ENCODE measurements at regions not wholly inside any gene's neighbourhood (a gene's known extent, or its start where the extent isn't known, plus 50 kb on each side); places are given as distances from the start of the nearest gene placed in this dataset.

DNA sequence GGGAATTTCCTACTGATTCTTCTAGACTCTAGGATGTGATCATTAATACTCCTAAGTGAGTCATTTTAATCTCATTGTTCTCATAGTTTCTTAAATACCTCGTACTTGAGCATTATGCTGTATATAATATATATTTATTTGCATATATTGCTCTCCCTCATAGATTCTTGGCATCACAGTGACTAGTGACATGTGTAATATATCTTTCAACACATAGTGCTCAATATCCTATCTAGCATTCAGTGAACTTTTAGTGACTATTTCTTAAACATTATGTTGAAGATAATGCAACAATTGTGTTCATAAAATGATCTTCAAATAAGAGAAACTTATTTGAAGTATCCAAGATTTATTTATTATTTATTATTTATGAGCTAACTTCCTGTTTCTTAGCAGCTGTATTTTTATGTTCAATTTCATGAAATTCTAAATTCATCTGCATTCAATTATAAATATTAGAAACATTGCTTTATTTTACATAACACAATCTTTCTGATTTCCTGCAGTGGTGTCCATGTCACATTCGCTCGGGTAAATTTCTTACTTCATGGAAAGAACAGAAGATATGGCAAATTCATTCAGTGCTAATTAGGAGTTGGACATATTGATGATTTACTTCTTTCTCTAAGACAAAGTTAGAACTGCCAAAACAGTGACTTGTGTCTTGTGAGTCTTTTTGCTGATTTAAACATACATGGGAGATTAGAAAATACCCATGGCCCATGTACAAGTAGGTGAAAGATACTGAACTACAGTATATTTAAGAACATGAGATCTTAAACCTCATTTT is 1095.5 kb upstream of the IGFBP7 start:
- H3K23ac ChIP-seq (ENCODE audit: low read length in 2 of 2): no peak overlapping the region
- no peak overlapping the region for H4K8ac ChIP-seq (ENCODE audit: low read length)
- no peak for DNase-seq
- H2AK5ac ChIP-seq (ENCODE audit: low read length, severe bottlenecking): no peak overlapping the region
- no peak overlapping the region for H4K91ac ChIP-seq (ENCODE audit: low read length)
- H2BK12ac ChIP-seq (ENCODE audit: low read length in 2 of 2): no peak overlapping the region
- H3K14ac ChIP-seq (ENCODE audit: low read length in 2 of 2): no peak overlapping the region
- H3K36me3 ChIP-seq (ENCODE audit: control insufficient read depth in 1 of 2, insufficient read depth in 2 of 2, low read depth in 1 of 2, low read length in 2 of 2): no peaks in the 10 kb centered on the region
- no peak overlapping the region for H3K9ac ChIP-seq (ENCODE audit: low read length)
- H3K4me2 ChIP-seq (ENCODE audit: low read length, poor library complexity, severe bottlenecking): no peak overlapping the region
- H2AFZ ChIP-seq (ENCODE audit: low read depth, low read length): no peak overlapping the region
- no peak overlapping the region for H2BK15ac ChIP-seq (ENCODE audit: low read depth, poor library complexity, severe bottlenecking)
- no peaks in the 10 kb centered on the region for H3K4me1 ChIP-seq (ENCODE audit: control insufficient read depth, insufficient read depth, low read depth, low read length)
- H3K9me3 ChIP-seq (ENCODE audit: control insufficient read depth, low read length): no peaks in the 10 kb centered on the region
- H2BK120ac ChIP-seq (ENCODE audit: low read depth, low read length): no peak overlapping the region
- H3K4ac ChIP-seq (ENCODE audit: low read depth in 1 of 2, low read length in 2 of 2): no peak overlapping the region
- 100% methylated on average over 2 of the region's 3 CpGs for WGBS
- H2BK5ac ChIP-seq (ENCODE audit: low read depth, low read length, poor library complexity, severe bottlenecking): no peak overlapping the region
- no peaks in the 10 kb centered on the region for H3K27me3 ChIP-seq (ENCODE audit: control insufficient read depth in 1 of 2, insufficient read depth in 1 of 2, low read length in 2 of 2)
- no peak overlapping the region for H3K18ac ChIP-seq (ENCODE audit: low read depth in 1 of 2, low read length in 2 of 2)
- no peak overlapping the region for H3K4me3 ChIP-seq (ENCODE audit: insufficient read depth in 1 of 2, low read depth in 1 of 2, low read length in 2 of 2)
- H3K27ac ChIP-seq (ENCODE audit: low read length, poor library complexity, severe bottlenecking): no peak overlapping the region
- H3K79me1 ChIP-seq (replicated peaks; ENCODE audit: low read length, poor library complexity, severe bottlenecking): no peaks in the 10 kb centered on the region

GRCh38 chr4:58192217-58192616 is 1082.0 kb upstream of the IGFBP7 start:
- Histone ChIP-seq H3K4me3 (ENCODE audit: insufficient read depth in 1 of 2, low read depth in 1 of 2, low read length in 2 of 2) (no peak overlapping the region), H2AFZ (ENCODE audit: low read depth, low read length) (no peak overlapping the region), H2BK12ac (ENCODE audit: low read length in 2 of 2) (no peak overlapping the region), H2BK15ac (ENCODE audit: low read depth, poor library complexity, severe bottlenecking) (no peak overlapping the region), H2AK5ac (ENCODE audit: low read length, severe bottlenecking) (no peak overlapping the region), H3K4me1 (ENCODE audit: control insufficient read depth, insufficient read depth, low read depth, low read length) (no peaks in the 10 kb centered on the region), H3K18ac (ENCODE audit: low read depth in 1 of 2, low read length in 2 of 2) (no peak overlapping the region), H4K8ac (ENCODE audit: low read length) (no peak overlapping the region), H2BK120ac (ENCODE audit: low read depth, low read length) (no peak overlapping the region), H3K23ac (ENCODE audit: low read length in 2 of 2) (no peak overlapping the region), H3K9ac (ENCODE audit: low read length) (no peak overlapping the region), H3K9me3 (ENCODE audit: control insufficient read depth, low read length) (peaks cover 3% of the 10 kb centered on the region), H3K14ac (ENCODE audit: low read length in 2 of 2) (no peak overlapping the region), H3K36me3 (ENCODE audit: control insufficient read depth in 1 of 2, insufficient read depth in 2 of 2, low read depth in 1 of 2, low read length in 2 of 2) (no peaks in the 10 kb centered on the region), H3K79me1 (replicated peaks; ENCODE audit: low read length, poor library complexity, severe bottlenecking) (no peaks in the 10 kb centered on the region), H2BK5ac (ENCODE audit: low read depth, low read length, poor library complexity, severe bottlenecking) (no peak overlapping the region), H3K27me3 (ENCODE audit: control insufficient read depth in 1 of 2, insufficient read depth in 1 of 2, low read length in 2 of 2) (no peaks in the 10 kb centered on the region), H3K4me2 (ENCODE audit: low read length, poor library complexity, severe bottlenecking) (no peak overlapping the region), H3K27ac (ENCODE audit: low read length, poor library complexity, severe bottlenecking) (no peak overlapping the region), H3K4ac (ENCODE audit: low read depth in 1 of 2, low read length in 2 of 2) (no peak overlapping the region), H4K91ac (ENCODE audit: low read length) (no peak overlapping the region)
- WGBS: 66% methylated on average over 2 of the region's 2 CpGs
- no peak for DNase-seq

GRCh38 chr4:58191109-58191508 is 1080.9 kb upstream of the IGFBP7 start:
- Histone ChIP-seq H3K23ac (ENCODE audit: low read length in 2 of 2) (no peak overlapping the region), H3K9me3 (ENCODE audit: control insufficient read depth, low read length) (peaks cover 3% of the 10 kb centered on the region), H3K4ac (ENCODE audit: low read depth in 1 of 2, low read length in 2 of 2) (no peak overlapping the region), H3K4me2 (ENCODE audit: low read length, poor library complexity, severe bottlenecking) (no peak overlapping the region), H3K4me3 (ENCODE audit: insufficient read depth in 1 of 2, low read depth in 1 of 2, low read length in 2 of 2) (no peak overlapping the region), H3K18ac (ENCODE audit: low read depth in 1 of 2, low read length in 2 of 2) (no peak overlapping the region), H2BK15ac (ENCODE audit: low read depth, poor library complexity, severe bottlenecking) (no peak overlapping the region), H2BK120ac (ENCODE audit: low read depth, low read length) (no peak overlapping the region), H3K36me3 (ENCODE audit: control insufficient read depth in 1 of 2, insufficient read depth in 2 of 2, low read depth in 1 of 2, low read length in 2 of 2) (no peaks in the 10 kb centered on the region), H2AFZ (ENCODE audit: low read depth, low read length) (no peak overlapping the region), H3K14ac (ENCODE audit: low read length in 2 of 2) (no peak overlapping the region), H2BK5ac (ENCODE audit: low read depth, low read length, poor library complexity, severe bottlenecking) (no peak overlapping the region), H4K91ac (ENCODE audit: low read length) (no peak overlapping the region), H2AK5ac (ENCODE audit: low read length, severe bottlenecking) (no peak overlapping the region), H3K9ac (ENCODE audit: low read length) (no peak overlapping the region), H3K79me1 (replicated peaks; ENCODE audit: low read length, poor library complexity, severe bottlenecking) (no peaks in the 10 kb centered on the region), H3K27me3 (ENCODE audit: control insufficient read depth in 1 of 2, insufficient read depth in 1 of 2, low read length in 2 of 2) (no peaks in the 10 kb centered on the region), H4K8ac (ENCODE audit: low read length) (no peak overlapping the region), H3K27ac (ENCODE audit: low read length, poor library complexity, severe bottlenecking) (no peak overlapping the region), H2BK12ac (ENCODE audit: low read length in 2 of 2) (no peak overlapping the region), H3K4me1 (ENCODE audit: control insufficient read depth, insufficient read depth, low read depth, low read length) (no peaks in the 10 kb centered on the region)
- WGBS: 81% methylated on average over 5 of the region's 5 CpGs
- no peak for DNase-seq

DNA sequence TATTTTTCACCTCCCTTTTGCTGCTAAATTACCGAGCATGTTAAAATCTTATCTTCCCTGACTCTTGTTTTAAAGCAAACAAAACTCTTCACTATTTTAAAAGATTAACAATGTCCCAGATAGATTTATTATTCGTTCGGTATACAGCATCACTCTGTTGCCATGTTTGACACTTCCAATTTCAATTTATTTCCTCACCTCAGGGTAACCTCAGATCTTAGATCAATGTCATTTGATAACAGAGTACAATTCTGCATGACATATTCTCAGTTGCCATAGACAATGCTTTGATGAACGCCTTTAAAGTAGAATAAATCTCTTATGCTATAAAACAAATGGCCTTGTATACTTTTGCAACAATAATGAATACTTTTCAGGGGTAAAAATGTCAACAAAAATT is 1078.1 kb upstream of the IGFBP7 start:
- H2AFZ ChIP-seq (ENCODE audit: low read depth, low read length): no peak overlapping the region
- H3K36me3 ChIP-seq (ENCODE audit: control insufficient read depth in 1 of 2, insufficient read depth in 2 of 2, low read depth in 1 of 2, low read length in 2 of 2): no peaks in the 10 kb centered on the region
- no peaks in the 10 kb centered on the region for H3K27me3 ChIP-seq (ENCODE audit: control insufficient read depth in 1 of 2, insufficient read depth in 1 of 2, low read length in 2 of 2)
- H2BK15ac ChIP-seq (ENCODE audit: low read depth, poor library complexity, severe bottlenecking): no peak overlapping the region
- H3K27ac ChIP-seq (ENCODE audit: low read length, poor library complexity, severe bottlenecking): no peak overlapping the region
- H4K8ac ChIP-seq (ENCODE audit: low read length): no peak overlapping the region
- no peak for DNase-seq
- no peak overlapping the region for H3K4me2 ChIP-seq (ENCODE audit: low read length, poor library complexity, severe bottlenecking)
- H2BK120ac ChIP-seq (ENCODE audit: low read depth, low read length): no peak overlapping the region
- H2BK5ac ChIP-seq (ENCODE audit: low read depth, low read length, poor library complexity, severe bottlenecking): no peak overlapping the region
- no peak overlapping the region for H3K14ac ChIP-seq (ENCODE audit: low read length in 2 of 2)
- H3K4ac ChIP-seq (ENCODE audit: low read depth in 1 of 2, low read length in 2 of 2): no peak overlapping the region
- no peak overlapping the region for H3K4me3 ChIP-seq (ENCODE audit: insufficient read depth in 1 of 2, low read depth in 1 of 2, low read length in 2 of 2)
- H3K23ac ChIP-seq (ENCODE audit: low read length in 2 of 2): no peak overlapping the region
- no peaks in the 10 kb centered on the region for H3K79me1 ChIP-seq (replicated peaks; ENCODE audit: low read length, poor library complexity, severe bottlenecking)
- no peak overlapping the region for H2AK5ac ChIP-seq (ENCODE audit: low read length, severe bottlenecking)
- H3K4me1 ChIP-seq (ENCODE audit: control insufficient read depth, insufficient read depth, low read depth, low read length): no peaks in the 10 kb centered on the region
- no peak overlapping the region for H3K9ac ChIP-seq (ENCODE audit: low read length)
- 92% methylated on average over 3 of the region's 4 CpGs for WGBS
- peaks cover 9% of the 10 kb centered on the region for H3K9me3 ChIP-seq (ENCODE audit: control insufficient read depth, low read length)
- no peak overlapping the region for H4K91ac ChIP-seq (ENCODE audit: low read length)
- H2BK12ac ChIP-seq (ENCODE audit: low read length in 2 of 2): no peak overlapping the region
- no peak overlapping the region for H3K18ac ChIP-seq (ENCODE audit: low read depth in 1 of 2, low read length in 2 of 2)

Data from mesenchymal stem cell (in vitro differentiated cells and primary cell).